Spleen (tissue), 7 donors: ENCODE measurements at regions not wholly inside any gene's neighbourhood (a gene's known extent, or its start where the extent isn't known, plus 50 kb on each side); places are given as distances from the start of the nearest gene placed in this dataset.

Experiments used
- POLR2A ChIP-seq, 3 donors: fragments of 450-650 bp; IDR thresholded peaks; one replicate each; pipeline ENCODE4 v1.5.1; 2017; ENCODE audit warnings: antibody characterized with exemption in 3 of 3, mild to moderate bottlenecking in 1 of 3
- TF ChIP-seq, protein P1 (sequence below), 11 experiments: fragments of 200-600 bp in 7 of 11; fragments of 450-650 bp in 4 of 11; sonication (generic) in 4 of 11; IDR thresholded peaks in 8 of 11; conservative IDR thresholded peaks in 3 of 11; 1 replicate in 7 of 11; 2 replicates in 4 of 11; pipeline versions ENCODE4 v1.4.0 to v1.8.0; 2016 to 2021; ENCODE audit warnings: antibody characterized with exemption in 11 of 11, inconsistent platforms in 4 of 11, mild to moderate bottlenecking in 1 of 11
- donor health status: DM: no; HTN: no; CAD: no; lungs with moderate emphysema.
- donor health status: DM: no; HTN: no; CAD: no.
- donor health status: DM: no; HTN: no; CAD: no.

DNA sequence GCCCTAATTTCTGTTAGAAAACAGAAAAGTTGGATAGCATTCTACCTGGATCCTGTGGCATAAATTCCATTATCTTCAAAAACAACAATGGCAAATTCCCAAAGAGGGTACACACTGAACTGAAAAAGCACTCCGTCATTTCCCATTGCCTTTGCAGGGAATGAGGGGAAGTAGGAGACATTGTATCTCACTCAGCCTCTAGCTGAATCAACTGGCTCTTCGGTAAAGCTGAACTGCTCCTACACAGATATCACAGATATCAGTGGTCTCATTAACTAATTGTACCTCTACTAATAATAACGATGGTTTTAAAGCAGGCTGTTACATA lies 64.2 kb upstream of the PRKAR2B start:
- TF ChIP-seq POLR2A (IDR thresholded peaks at IDR 0.05), result no peak
- TF ChIP-seq, protein P1, sequence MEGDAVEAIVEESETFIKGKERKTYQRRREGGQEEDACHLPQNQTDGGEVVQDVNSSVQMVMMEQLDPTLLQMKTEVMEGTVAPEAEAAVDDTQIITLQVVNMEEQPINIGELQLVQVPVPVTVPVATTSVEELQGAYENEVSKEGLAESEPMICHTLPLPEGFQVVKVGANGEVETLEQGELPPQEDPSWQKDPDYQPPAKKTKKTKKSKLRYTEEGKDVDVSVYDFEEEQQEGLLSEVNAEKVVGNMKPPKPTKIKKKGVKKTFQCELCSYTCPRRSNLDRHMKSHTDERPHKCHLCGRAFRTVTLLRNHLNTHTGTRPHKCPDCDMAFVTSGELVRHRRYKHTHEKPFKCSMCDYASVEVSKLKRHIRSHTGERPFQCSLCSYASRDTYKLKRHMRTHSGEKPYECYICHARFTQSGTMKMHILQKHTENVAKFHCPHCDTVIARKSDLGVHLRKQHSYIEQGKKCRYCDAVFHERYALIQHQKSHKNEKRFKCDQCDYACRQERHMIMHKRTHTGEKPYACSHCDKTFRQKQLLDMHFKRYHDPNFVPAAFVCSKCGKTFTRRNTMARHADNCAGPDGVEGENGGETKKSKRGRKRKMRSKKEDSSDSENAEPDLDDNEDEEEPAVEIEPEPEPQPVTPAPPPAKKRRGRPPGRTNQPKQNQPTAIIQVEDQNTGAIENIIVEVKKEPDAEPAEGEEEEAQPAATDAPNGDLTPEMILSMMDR (IDR thresholded peaks at IDR 0.05 in 8 of 11, conservative IDR thresholded peaks at IDR 0.05 in 3 of 11), result no peak
